ENCODE measurements at regions not wholly inside any gene's neighbourhood (a gene's known extent, or its start where the extent isn't known, plus 50 kb on each side); places are given as distances from the start of the nearest gene placed in this dataset.

- no peak for TF ChIP-seq CTCF (IDR thresholded peaks at IDR 0.05)
- TF ChIP-seq EP300 (IDR thresholded peaks at IDR 0.05) = no peak
Measured at GRCh38 chr18:42231284-42231683, 276.2 kb downstream of the PIK3C3 start.

Measured in upper lobe of left lung (tissue), 4 donors.